Liver (tissue), 3 donors: ENCODE measurements at regions not wholly inside any gene's neighbourhood (a gene's known extent, or its start where the extent isn't known, plus 50 kb on each side); places are given as distances from the start of the nearest gene placed in this dataset.

ENCODE experiments used
- ATF3 ChIP-seq: IDR thresholded peaks from 2 replicates; pipeline ENCODE4 v1.6.1; 2016; ENCODE audit warnings: antibody characterized with exemption
- EGR1 ChIP-seq, 2 donors: IDR thresholded peaks; 2 replicates each; pipeline ENCODE4 v1.6.1; 2016 to 2018; ENCODE audit warnings: antibody characterized with exemption in 2 of 2, low read depth in 2 of 2
- FOXA1 ChIP-seq: IDR thresholded peaks from 2 replicates; pipeline ENCODE4 v1.6.1; 2016; ENCODE audit warnings: antibody characterized with exemption
- GABPA ChIP-seq, 2 donors: IDR thresholded peaks in 1 of 2; conservative IDR thresholded peaks in 1 of 2; 2 replicates each; pipeline ENCODE4 v1.6.1; 2016; ENCODE audit warnings: antibody characterized with exemption in 2 of 2, mild to moderate bottlenecking in 1 of 2, moderate library complexity in 1 of 2
- HNF4G ChIP-seq: IDR thresholded peaks from 2 replicates; pipeline ENCODE4 v1.6.1; 2016; ENCODE audit warnings: antibody characterized with exemption
- JUND ChIP-seq, 2 donors: IDR thresholded peaks; 2 replicates each; pipeline ENCODE4 v1.6.1; 2016; ENCODE audit warnings: antibody characterized with exemption in 2 of 2
- NR2F2 ChIP-seq: IDR thresholded peaks from 2 replicates; pipeline ENCODE4 v1.6.1; 2016; ENCODE audit warnings: antibody characterized with exemption
- RAD21 ChIP-seq, 2 donors: IDR thresholded peaks; 2 replicates each; pipeline ENCODE4 v1.6.1; 2016; ENCODE audit warnings: antibody characterized with exemption in 2 of 2, mild to moderate bottlenecking in 2 of 2
- REST ChIP-seq: IDR thresholded peaks from 2 replicates; pipeline ENCODE4 v1.6.1; 2016; ENCODE audit warnings: antibody characterized with exemption, mild to moderate bottlenecking
- RXRA ChIP-seq, 2 donors: IDR thresholded peaks; 2 replicates each; pipeline ENCODE4 v1.6.1; 2017 to 2018; ENCODE audit warnings: antibody characterized with exemption in 2 of 2, mild to moderate bottlenecking in 1 of 2
- YY1 ChIP-seq: IDR thresholded peaks from 2 replicates; pipeline ENCODE4 v1.6.1; 2016; ENCODE audit warnings: antibody characterized with exemption, mild to moderate bottlenecking
- TF ChIP-seq, protein P1 (sequence below): fragments of 150-350 bp; IDR thresholded peaks from 2 replicates; pipeline ENCODE4 v1.5.1; 2017; ENCODE audit warnings: improper control_type of control experiment, low read depth, low read length; ENCODE audit not compliant: missing input control
- TF ChIP-seq, protein P2 (sequence below): IDR thresholded peaks from 2 replicates; pipeline ENCODE4 v1.6.1; 2016; ENCODE audit warnings: antibody characterized with exemption
- TF ChIP-seq, protein P3 (sequence below): IDR thresholded peaks from 2 replicates; pipeline ENCODE4 v1.6.1; 2016; ENCODE audit warnings: antibody characterized with exemption
- donor health status: healthy.
- donor health status: healthy.

DNA sequence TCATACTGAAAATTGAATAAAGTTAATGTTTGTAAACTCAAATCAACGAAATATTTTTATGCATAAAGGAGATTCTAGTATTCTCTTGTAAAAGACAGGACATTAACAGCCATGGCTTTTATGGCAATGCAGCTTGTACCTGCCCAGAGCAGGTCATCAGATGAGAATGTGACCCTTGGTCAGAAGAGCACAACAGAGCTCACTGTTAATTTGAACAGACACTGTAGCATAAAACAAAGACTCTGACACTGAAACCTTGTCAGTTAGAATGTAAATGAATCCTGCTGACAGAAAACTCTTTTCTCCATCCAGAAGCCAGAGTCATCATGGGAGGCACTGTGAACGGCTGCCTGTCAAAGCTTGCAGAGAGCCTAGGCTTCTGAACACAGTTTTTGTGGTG is 410.6 kb downstream of the RAP2B start:
- TF ChIP-seq, protein P1, sequence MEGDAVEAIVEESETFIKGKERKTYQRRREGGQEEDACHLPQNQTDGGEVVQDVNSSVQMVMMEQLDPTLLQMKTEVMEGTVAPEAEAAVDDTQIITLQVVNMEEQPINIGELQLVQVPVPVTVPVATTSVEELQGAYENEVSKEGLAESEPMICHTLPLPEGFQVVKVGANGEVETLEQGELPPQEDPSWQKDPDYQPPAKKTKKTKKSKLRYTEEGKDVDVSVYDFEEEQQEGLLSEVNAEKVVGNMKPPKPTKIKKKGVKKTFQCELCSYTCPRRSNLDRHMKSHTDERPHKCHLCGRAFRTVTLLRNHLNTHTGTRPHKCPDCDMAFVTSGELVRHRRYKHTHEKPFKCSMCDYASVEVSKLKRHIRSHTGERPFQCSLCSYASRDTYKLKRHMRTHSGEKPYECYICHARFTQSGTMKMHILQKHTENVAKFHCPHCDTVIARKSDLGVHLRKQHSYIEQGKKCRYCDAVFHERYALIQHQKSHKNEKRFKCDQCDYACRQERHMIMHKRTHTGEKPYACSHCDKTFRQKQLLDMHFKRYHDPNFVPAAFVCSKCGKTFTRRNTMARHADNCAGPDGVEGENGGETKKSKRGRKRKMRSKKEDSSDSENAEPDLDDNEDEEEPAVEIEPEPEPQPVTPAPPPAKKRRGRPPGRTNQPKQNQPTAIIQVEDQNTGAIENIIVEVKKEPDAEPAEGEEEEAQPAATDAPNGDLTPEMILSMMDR, result no peak
- TF ChIP-seq JUND (IDR thresholded peaks at IDR 0.05) (no peak), YY1 (no peak), FOXA1 (no peak), RXRA (IDR thresholded peaks at IDR 0.05) (no peak), REST (no peak), HNF4G (no peak), RAD21 (IDR thresholded peaks at IDR 0.05) (no peak), ATF3 (no peak), EGR1 (IDR thresholded peaks at IDR 0.05; ENCODE audit: low read depth in 2 of 2) (no peak), GABPA (IDR thresholded peaks at IDR 0.05 in 1 of 2, conservative IDR thresholded peaks at IDR 0.05 in 1 of 2) (no peak), NR2F2 (no peak)
- TF ChIP-seq, protein P2, sequence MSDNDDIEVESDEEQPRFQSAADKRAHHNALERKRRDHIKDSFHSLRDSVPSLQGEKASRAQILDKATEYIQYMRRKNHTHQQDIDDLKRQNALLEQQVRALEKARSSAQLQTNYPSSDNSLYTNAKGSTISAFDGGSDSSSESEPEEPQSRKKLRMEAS, result no peak
- TF ChIP-seq, protein P3, sequence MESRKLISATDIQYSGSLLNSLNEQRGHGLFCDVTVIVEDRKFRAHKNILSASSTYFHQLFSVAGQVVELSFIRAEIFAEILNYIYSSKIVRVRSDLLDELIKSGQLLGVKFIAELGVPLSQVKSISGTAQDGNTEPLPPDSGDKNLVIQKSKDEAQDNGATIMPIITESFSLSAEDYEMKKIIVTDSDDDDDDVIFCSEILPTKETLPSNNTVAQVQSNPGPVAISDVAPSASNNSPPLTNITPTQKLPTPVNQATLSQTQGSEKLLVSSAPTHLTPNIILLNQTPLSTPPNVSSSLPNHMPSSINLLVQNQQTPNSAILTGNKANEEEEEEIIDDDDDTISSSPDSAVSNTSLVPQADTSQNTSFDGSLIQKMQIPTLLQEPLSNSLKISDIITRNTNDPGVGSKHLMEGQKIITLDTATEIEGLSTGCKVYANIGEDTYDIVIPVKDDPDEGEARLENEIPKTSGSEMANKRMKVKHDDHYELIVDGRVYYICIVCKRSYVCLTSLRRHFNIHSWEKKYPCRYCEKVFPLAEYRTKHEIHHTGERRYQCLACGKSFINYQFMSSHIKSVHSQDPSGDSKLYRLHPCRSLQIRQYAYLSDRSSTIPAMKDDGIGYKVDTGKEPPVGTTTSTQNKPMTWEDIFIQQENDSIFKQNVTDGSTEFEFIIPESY, result no peak
